ENCODE measurements at regions not wholly inside any gene's neighbourhood (a gene's known extent, or its start where the extent isn't known, plus 50 kb on each side); places are given as distances from the start of the nearest gene placed in this dataset.

DNA sequence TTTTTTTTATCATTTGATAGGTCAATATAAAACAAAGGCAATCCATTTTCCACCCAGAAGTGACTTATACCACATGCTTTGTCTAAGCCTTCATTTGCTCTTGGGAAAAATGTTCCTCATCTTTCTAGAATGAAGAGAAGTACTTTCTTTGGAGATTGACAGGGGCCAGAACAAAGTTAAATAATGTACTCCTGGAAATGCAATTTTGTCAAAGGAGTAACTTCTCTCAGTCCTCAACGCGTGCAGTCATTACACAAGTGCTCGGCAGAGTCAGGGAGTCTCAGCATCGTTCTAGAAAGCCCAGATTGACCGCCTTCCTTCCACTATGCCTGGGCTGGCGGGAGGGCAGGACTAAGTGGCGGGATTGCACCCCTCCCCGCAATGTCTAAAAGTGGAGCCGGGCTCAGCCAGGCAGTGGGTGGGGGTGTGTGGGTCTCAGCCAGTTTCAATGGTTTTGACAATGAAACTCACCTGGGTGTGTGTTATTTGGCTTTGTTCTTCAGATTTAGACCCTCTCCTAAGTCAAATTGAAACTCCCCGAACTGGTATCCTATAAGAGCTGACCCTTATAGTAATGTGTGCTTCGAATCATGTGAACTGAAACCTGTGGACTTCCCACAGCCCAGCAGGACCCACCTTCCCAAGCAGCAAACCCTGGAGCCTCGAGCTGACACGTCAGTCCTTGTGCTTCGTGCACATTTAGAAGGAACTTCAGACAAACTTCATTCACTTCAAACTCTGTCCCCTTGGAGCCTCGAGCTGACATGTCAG, 63.2 kb upstream of the DUSP22 start:
- Mint-ChIP-seq H3K27me3 (peaks cover 3% of the 10 kb centered on the region), H3K36me3 (peaks cover 10% of the 10 kb centered on the region), H3K4me3 (no peak overlapping the region), H3K4me1 (peaks cover 47% of the 10 kb centered on the region), H3K9me3 (peaks cover 5% of the 10 kb centered on the region), H3K27ac (no peak overlapping the region)
- no peak for DNase-seq
- CTCF ChIA-PET, result no interaction called here

DNA sequence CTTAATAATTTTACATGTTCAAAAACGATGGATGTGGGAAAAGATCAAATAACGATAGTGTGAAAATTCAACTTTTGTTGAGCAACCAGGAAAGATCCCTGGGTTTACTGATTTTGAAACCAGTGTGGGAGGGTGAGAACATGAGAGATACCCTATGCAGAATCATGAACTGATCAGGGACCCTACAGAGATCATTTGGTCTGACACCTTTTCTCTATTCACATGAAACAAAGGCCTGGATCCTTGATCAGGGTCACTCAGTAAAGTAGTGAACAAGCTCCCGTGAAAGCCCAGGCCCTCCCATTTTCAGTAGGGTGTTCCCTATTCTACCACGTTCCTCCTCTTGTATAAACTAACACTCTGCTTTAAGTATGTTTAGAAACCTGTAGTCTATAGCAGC, 60.5 kb upstream of the DUSP22 start:
- peaks cover 5% of the 10 kb centered on the region for H3K9me3 Mint-ChIP-seq
- no peak overlapping the region for H3K4me3 Mint-ChIP-seq
- no peak overlapping the region for H3K27ac Mint-ChIP-seq
- CTCF ChIA-PET, result interaction anchor here (0.6 to 1.2 kb wide), 2 partner anchors 27 to 54 kb away, joined by 3 read pairs; no protein-coding TSS in a partner anchor
- peaks cover 6% of the 10 kb centered on the region for H3K36me3 Mint-ChIP-seq
- H3K4me1 Mint-ChIP-seq, result peaks cover 47% of the 10 kb centered on the region
- no peaks in the 10 kb centered on the region for H3K27me3 Mint-ChIP-seq
- DNase-seq, result no peak

DNA sequence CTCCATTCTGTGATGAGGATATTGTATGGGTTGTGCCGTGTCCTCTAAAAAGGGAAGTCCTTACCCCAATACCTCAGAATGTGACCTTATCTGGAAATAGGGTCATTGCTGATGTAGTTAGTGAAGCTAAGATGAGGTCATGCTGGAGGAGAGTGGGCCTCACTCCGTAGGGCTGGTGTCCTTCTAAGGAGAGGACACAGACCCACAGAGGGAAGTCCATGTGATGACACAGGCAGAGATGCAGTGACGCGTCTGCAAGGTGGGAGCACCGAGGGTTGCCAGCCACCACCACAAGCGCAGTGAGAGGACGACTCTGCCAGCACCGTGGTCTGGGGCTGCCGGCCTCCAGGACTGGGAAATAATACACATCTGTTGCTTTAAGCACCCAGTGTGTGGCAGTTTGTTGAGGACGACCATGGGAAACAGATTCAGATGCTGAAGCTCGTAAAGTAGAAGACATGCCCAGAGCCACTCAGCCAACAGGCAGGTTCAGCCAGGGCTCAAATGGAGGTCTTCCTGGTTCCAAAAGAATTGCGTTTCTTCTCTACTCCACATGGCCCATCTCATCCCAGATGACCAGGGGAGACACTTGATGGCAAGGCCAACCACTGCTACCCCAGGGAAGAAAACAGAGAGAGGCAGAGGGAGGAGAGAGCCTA, 59.2 kb upstream of the DUSP22 start:
- peak overlapping the region; percentile 62 for H3K27ac Mint-ChIP-seq
- H3K4me3 Mint-ChIP-seq, result no peak overlapping the region
- H3K4me1 Mint-ChIP-seq, result peaks cover 53% of the 10 kb centered on the region

DNA sequence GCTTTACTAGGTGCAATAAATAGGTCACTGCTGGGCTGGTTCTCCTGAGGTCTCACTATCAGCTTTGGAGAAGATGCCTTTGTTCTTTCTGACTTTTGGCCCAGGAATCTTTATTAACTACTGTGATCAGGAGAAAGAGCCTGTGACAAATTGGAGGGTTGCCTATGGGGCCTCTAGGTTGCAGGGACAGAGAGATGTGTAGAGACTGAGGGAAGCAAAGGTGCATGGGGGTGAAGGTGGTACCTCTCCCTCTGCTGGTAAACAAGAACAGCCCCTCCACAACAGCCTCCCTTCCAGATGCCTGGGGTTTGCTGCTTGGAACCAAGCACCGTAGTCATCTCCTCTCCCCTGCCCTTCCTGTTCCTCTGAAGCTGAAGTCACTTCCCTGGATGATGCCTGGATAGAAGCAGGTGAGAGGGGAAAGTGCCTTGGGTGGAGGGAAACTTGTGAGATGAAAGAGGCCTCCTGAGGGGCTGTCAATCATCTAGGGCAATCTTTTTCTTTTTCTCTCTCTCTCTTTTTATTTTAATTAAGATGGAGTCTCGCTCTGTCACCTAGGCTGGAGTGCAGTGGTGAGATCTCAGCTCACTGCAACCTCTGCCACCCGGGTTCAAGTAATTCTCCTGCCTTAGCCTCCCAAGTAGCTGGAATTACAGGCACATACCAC, 57.4 kb upstream of the DUSP22 start:
- DNase-seq, result no peak
- Mint-ChIP-seq H3K36me3 (peaks cover 3% of the 10 kb centered on the region), H3K27ac (peak overlapping the region; percentile 63), H3K4me3 (no peak overlapping the region), H3K4me1 (peaks cover 48% of the 10 kb centered on the region), H3K27me3 (no peaks in the 10 kb centered on the region), H3K9me3 (no peaks in the 10 kb centered on the region)
- CTCF ChIA-PET, result interaction anchor here (1.4 to 1.7 kb wide), 3 partner anchors 12 to 19 kb away, joined by 3 to 6 read pairs (median 4); no protein-coding TSS in a partner anchor

More for the DNA sequence above, 59.2 kb upstream of the DUSP22 start:
- CTCF ChIA-PET, result interaction anchor here (1.4 kb wide), 1 partner anchor 17 kb away, joined by 3 read pairs; no protein-coding TSS in a partner anchor
- DNase-seq, result no peak
- peaks cover 1% of the 10 kb centered on the region for H3K9me3 Mint-ChIP-seq
- H3K36me3 Mint-ChIP-seq, result peaks cover 3% of the 10 kb centered on the region
- no peaks in the 10 kb centered on the region for H3K27me3 Mint-ChIP-seq

DNA sequence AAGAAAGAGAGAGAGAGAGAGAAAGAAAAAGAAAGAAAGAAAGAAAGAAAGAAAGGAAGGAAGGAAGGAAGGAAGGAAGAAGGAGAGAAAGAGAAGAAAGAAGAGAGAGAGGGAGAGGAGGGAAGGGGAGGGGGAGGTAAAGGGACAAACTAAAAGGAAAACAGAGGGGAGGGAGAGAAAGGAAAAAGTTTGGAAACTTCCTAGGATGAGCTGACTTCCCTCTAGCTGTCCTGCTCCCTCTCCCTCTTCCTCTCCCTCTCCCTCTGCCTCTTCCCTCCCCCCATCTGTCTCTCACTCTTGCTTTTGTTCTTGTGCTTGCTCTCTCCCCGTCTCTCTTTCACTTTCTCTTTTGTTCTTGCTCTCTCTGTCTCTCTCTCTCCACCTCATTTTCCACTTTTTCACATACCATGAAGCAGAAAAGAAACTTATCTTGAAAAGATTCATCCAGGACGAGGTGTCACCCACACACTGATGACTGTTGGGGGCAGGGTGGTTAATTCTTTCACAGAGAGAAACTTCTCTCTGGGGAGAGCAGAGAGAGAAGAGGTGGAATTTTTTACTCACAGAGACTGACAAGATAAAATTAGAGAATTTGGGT, 56.4 kb upstream of the DUSP22 start:
- Mint-ChIP-seq H3K9me3 (no peaks in the 10 kb centered on the region), H3K4me3 (peak overlapping the region; percentile 35), H3K27me3 (peaks cover 4% of the 10 kb centered on the region), H3K27ac (peak overlapping the region; percentile 82), H3K36me3 (peaks cover 3% of the 10 kb centered on the region), H3K4me1 (peaks cover 45% of the 10 kb centered on the region)
- DNase-seq, result peak; percentile 62
- CTCF ChIA-PET, result interaction anchor here (1.1 to 1.6 kb wide), 4 partner anchors 9 to 17 kb away, joined by 3 to 8 read pairs (median 4); no protein-coding TSS in a partner anchor

DNA sequence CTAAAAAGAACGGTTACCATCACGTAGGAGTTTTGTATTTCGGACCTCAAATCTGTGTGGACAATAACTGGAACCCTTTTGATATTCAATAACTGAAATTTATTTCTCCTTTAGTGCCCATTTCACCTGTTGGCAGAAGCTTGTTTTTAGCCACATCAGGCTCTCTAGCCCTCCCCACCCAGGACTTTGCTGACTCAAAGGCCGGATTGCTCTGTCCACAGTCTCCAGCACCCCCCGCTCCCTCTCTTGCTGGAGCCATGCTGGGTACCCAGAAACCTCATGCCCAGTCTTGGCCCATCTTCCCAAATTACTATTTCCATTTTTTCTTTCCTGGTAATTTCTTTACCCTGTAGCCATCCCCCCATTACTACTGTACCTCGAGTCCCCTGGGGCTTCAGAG, 55.8 kb upstream of the DUSP22 start:
- peak overlapping the region; percentile 70 for H3K27ac Mint-ChIP-seq
- H3K36me3 Mint-ChIP-seq, result peaks cover 3% of the 10 kb centered on the region
- peak overlapping the region; percentile 26 for H3K4me3 Mint-ChIP-seq
- CTCF ChIA-PET, result interaction anchor here (1.1 to 1.6 kb wide), 3 partner anchors 10 to 16 kb away, joined by 3 to 8 read pairs (median 3); no protein-coding TSS in a partner anchor
- no peak for DNase-seq
- peaks cover 46% of the 10 kb centered on the region for H3K4me1 Mint-ChIP-seq
- H3K27me3 Mint-ChIP-seq, result peaks cover 11% of the 10 kb centered on the region
- no peaks in the 10 kb centered on the region for H3K9me3 Mint-ChIP-seq

DNA sequence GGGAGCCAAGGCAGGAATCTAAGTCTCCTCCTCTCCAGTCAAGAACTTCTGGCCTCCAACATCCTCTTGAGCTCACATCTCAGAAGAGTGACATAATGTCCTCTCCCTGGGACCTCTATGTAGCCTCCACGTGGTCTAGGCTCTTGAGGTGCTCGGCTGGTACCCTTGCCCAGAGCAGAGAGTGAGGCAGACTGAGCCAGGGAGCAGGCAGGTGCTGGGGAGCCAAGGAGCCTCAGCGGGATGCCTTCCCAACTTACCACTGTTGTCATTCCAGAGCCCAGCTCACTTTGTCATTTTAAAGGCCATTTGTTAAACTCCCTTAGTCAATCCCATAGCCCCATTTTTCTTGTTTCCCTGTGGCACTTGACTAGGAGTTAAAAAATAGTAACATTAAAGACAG, 52.1 kb upstream of the DUSP22 start:
- H3K4me3 Mint-ChIP-seq, result no peak overlapping the region
- peaks cover 11% of the 10 kb centered on the region for H3K27me3 Mint-ChIP-seq
- H3K36me3 Mint-ChIP-seq, result peaks cover 3% of the 10 kb centered on the region
- no peak for DNase-seq
- CTCF ChIA-PET, result interaction anchor here (1.2 to 1.7 kb wide), 2 partner anchors 22 to 99 kb away, joined by 3 read pairs; no protein-coding TSS in a partner anchor
- no peak overlapping the region for H3K27ac Mint-ChIP-seq
- H3K9me3 Mint-ChIP-seq, result no peaks in the 10 kb centered on the region
- H3K4me1 Mint-ChIP-seq, result peaks cover 32% of the 10 kb centered on the region

DNA sequence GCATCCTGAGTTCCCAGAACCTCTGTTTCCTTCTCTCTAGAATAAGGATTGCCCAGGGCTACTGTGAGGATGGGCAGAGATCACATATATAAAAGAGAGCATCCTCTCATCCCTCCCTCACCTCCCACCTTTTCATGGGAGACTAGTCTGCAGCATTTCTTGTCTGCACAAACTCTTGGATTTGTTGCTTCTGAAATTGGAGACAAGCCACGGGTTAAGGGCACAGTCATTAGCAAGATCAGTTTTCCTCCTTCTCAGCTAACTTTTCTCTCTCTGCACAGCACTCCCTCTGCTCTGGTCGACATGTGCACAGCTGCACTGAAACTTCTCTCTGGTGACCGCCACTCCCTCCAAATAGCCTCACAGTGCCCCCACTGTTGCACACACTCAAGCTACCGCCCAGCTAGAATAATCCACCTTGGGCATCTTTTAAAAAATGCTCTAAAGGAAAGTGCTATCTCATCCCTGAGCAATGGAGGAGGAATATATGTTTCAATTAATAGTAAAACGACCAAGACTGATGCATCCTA, 50.9 kb upstream of the DUSP22 start:
- no peaks in the 10 kb centered on the region for H3K9me3 Mint-ChIP-seq
- H3K4me1 Mint-ChIP-seq, result peaks cover 20% of the 10 kb centered on the region
- H3K36me3 Mint-ChIP-seq, result peaks cover 3% of the 10 kb centered on the region

More for the DNA sequence above, 50.9 kb upstream of the DUSP22 start:
- peaks cover 14% of the 10 kb centered on the region for H3K27me3 Mint-ChIP-seq
- no peak overlapping the region for H3K27ac Mint-ChIP-seq
- H3K4me3 Mint-ChIP-seq, result no peak overlapping the region
- DNase-seq, result no peak
- CTCF ChIA-PET, result interaction anchor here (1.7 kb wide), 1 partner anchor 23 kb away, joined by 3 read pairs; no protein-coding TSS in a partner anchor

Measured in activated naive CD4-positive, alpha-beta T cell treated with anti-CD3 and anti-CD28 coated beads, Interleukin-2, amount 10 ng/mL, durations not matched to agents 7 days and 5 days (primary cell).